OCI-LY7 (cell line): ENCODE measurements at regions not wholly inside any gene's neighbourhood (a gene's known extent, or its start where the extent isn't known, plus 50 kb on each side); places are given as distances from the start of the nearest gene placed in this dataset.

Experiments used
- CTCF ChIP-seq: fragments of 200-600 bp; sonication (generic); conservative IDR thresholded peaks from 2 replicates; pipeline ENCODE4 v1.5.1; 2014; ENCODE audit warnings: mild to moderate bottlenecking, antibody characterized with exemption, low read length, moderate library complexity, mixed read lengths
- EZH2phosphoT487 ChIP-seq: fragments of 200-600 bp; sonication (generic); IDR thresholded peaks from 2 replicates; pipeline ENCODE4 v1.6.1; 2018; ENCODE audit warnings: low read depth, borderline replicate concordance, mild to moderate bottlenecking, mixed run types, antibody characterized with exemption, low read length, moderate library complexity, mixed read lengths

- no peak for TF ChIP-seq CTCF
- no peak for TF ChIP-seq EZH2phosphoT487
Observed at GRCh38 chr11:112744041-112744440, 217.2 kb upstream of the NCAM1 start.
